SK-N-SH treated with all-trans-retinoic acid at 6 μM for 48 hours (cell line): ENCODE measurements at regions not wholly inside any gene's neighbourhood (a gene's known extent, or its start where the extent isn't known, plus 50 kb on each side); places are given as distances from the start of the nearest gene placed in this dataset.

Source experiments
- ARNTL ChIP-seq: fragments of 450-650 bp; formaldehyde crosslinking; IDR thresholded peaks from 2 replicates; pipeline ENCODE4 v1.5.0; 2020; ENCODE audit warnings: low read depth, mild to moderate bottlenecking, moderate library complexity, borderline replicate concordance
- BACH2 ChIP-seq: fragments of 250-450 bp; sonication (Bioruptor Pico); IDR thresholded peaks from 2 replicates; pipeline ENCODE4 v1.9.0; 2021; ENCODE audit warnings: mild to moderate bottlenecking, borderline replicate concordance
- CREB5 ChIP-seq: fragments of 250-450 bp; sonication (Bioruptor Pico); IDR thresholded peaks from 2 replicates; pipeline ENCODE4 v1.5.1; 2020; ENCODE audit warnings: low read depth, mild to moderate bottlenecking, moderate library complexity
- CSDC2 ChIP-seq: fragments of 250-450 bp; sonication (Bioruptor Pico); IDR thresholded peaks from 2 replicates; pipeline ENCODE4 v1.5.0; 2020; ENCODE audit warnings: mild to moderate bottlenecking, moderate library complexity
- ESRRG ChIP-seq: fragments of 250-450 bp; sonication (Bioruptor Pico); IDR thresholded peaks from 2 replicates; pipeline ENCODE4 v1.6.1; 2021; ENCODE audit warnings: mild to moderate bottlenecking
- GLIS3 ChIP-seq: fragments of 250-450 bp; sonication (Bioruptor Pico); IDR thresholded peaks from 2 replicates; pipeline ENCODE4 v1.5.0; 2020; ENCODE audit warnings: mild to moderate bottlenecking, moderate library complexity
- ISL1 ChIP-seq: fragments of 250-450 bp; sonication (Bioruptor Pico); IDR thresholded peaks from 2 replicates; pipeline ENCODE4 v2.1.2; 2022; ENCODE audit warnings: mild to moderate bottlenecking, moderate library complexity
- OSR1 ChIP-seq: fragments of 250-450 bp; sonication (Bioruptor Pico); IDR thresholded peaks from 2 replicates; pipeline ENCODE4 v1.8.0; 2022; ENCODE audit warnings: moderate library complexity, mild to moderate bottlenecking, inconsistent platforms
- PPARA ChIP-seq: fragments of 250-450 bp; sonication (Bioruptor Pico); IDR thresholded peaks from 2 replicates; pipeline ENCODE4 v1.5.0; 2020; ENCODE audit warnings: mild to moderate bottlenecking, borderline replicate concordance
- SNAI2 ChIP-seq: fragments of 250-450 bp; sonication (Bioruptor Pico); IDR thresholded peaks from 2 replicates; pipeline ENCODE4 v1.5.0; 2020; ENCODE audit warnings: mild to moderate bottlenecking, moderate library complexity
- ZFP3 ChIP-seq: fragments of 250-450 bp; sonication (Bioruptor Pico); IDR thresholded peaks from 2 replicates; pipeline ENCODE4 v1.5.0; 2020; ENCODE audit warnings: mild to moderate bottlenecking, moderate library complexity
- ZFP30 ChIP-seq: fragments of 450-650 bp; formaldehyde crosslinking; IDR thresholded peaks from 2 replicates; pipeline ENCODE4 v1.5.0; 2022; ENCODE audit warnings: mild to moderate bottlenecking, moderate library complexity
- TF ChIP-seq, protein P1 (sequence below): fragments of 250-450 bp; sonication (Bioruptor Pico); IDR thresholded peaks from 2 replicates; pipeline ENCODE4 v1.8.0; 2021; ENCODE audit warnings: low read depth, mild to moderate bottlenecking, moderate library complexity, borderline replicate concordance
- TF ChIP-seq, protein P2 (sequence below): fragments of 250-450 bp; sonication (Bioruptor Pico); IDR thresholded peaks from 2 replicates; pipeline ENCODE4 v1.8.0; 2020; ENCODE audit warnings: mild to moderate bottlenecking, moderate library complexity, borderline replicate concordance

- no peak for TF ChIP-seq SNAI2 (CRISPR knock-in tag)
- TF ChIP-seq CSDC2 (CRISPR knock-in tag): no peak
- TF ChIP-seq, protein P1, sequence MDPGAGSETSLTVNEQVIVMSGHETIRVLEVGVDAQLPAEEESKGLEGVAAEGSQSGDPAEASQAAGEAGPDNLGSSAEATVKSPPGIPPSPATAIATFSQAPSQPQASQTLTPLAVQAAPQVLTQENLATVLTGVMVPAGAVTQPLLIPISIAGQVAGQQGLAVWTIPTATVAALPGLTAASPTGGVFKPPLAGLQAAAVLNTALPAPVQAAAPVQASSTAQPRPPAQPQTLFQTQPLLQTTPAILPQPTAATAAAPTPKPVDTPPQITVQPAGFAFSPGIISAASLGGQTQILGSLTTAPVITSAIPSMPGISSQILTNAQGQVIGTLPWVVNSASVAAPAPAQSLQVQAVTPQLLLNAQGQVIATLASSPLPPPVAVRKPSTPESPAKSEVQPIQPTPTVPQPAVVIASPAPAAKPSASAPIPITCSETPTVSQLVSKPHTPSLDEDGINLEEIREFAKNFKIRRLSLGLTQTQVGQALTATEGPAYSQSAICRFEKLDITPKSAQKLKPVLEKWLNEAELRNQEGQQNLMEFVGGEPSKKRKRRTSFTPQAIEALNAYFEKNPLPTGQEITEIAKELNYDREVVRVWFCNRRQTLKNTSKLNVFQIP: no peak
- TF ChIP-seq PPARA (CRISPR knock-in tag): no peak
- no peak for TF ChIP-seq ARNTL (CRISPR knock-in tag)
- no peak for TF ChIP-seq ESRRG (CRISPR knock-in tag)
- no peak for TF ChIP-seq ZFP3 (CRISPR knock-in tag)
- no peak for TF ChIP-seq ZFP30 (CRISPR knock-in tag)
- no peak for TF ChIP-seq OSR1
- TF ChIP-seq, protein P2, sequence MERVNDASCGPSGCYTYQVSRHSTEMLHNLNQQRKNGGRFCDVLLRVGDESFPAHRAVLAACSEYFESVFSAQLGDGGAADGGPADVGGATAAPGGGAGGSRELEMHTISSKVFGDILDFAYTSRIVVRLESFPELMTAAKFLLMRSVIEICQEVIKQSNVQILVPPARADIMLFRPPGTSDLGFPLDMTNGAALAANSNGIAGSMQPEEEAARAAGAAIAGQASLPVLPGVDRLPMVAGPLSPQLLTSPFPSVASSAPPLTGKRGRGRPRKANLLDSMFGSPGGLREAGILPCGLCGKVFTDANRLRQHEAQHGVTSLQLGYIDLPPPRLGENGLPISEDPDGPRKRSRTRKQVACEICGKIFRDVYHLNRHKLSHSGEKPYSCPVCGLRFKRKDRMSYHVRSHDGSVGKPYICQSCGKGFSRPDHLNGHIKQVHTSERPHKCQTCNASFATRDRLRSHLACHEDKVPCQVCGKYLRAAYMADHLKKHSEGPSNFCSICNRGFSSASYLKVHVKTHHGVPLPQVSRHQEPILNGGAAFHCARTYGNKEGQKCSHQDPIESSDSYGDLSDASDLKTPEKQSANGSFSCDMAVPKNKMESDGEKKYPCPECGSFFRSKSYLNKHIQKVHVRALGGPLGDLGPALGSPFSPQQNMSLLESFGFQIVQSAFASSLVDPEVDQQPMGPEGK (CRISPR knock-in tag): no peak
- no peak for TF ChIP-seq CREB5
- no peak for TF ChIP-seq ISL1 (CRISPR knock-in tag)
- TF ChIP-seq BACH2: no peak
- no peak for TF ChIP-seq GLIS3 (CRISPR knock-in tag)
These were observed 205.7 kb upstream of the PTBP2 start for GRCh38 chr1:96515925-96516324.
